HTR-8/SVneo (cell line): ENCODE measurements at regions not wholly inside any gene's neighbourhood (a gene's known extent, or its start where the extent isn't known, plus 50 kb on each side); places are given as distances from the start of the nearest gene placed in this dataset.
A peak's percentile ranks its signal among the peaks of the same experiment; 100 is the strongest.

ENCODE experiments used
- DNase-seq: peaks from one replicate; pipeline ENCODE4 v3.0.0; 2011; ENCODE audit warnings: low spot score, mixed read lengths; ENCODE audit not compliant: insufficient read length
- FAIRE-seq: peaks from 2 replicates; lab custom pipeline; 2011; peaks lifted over from hg19 to GRCh38; lab: Jason Lieb, UNC

DNA sequence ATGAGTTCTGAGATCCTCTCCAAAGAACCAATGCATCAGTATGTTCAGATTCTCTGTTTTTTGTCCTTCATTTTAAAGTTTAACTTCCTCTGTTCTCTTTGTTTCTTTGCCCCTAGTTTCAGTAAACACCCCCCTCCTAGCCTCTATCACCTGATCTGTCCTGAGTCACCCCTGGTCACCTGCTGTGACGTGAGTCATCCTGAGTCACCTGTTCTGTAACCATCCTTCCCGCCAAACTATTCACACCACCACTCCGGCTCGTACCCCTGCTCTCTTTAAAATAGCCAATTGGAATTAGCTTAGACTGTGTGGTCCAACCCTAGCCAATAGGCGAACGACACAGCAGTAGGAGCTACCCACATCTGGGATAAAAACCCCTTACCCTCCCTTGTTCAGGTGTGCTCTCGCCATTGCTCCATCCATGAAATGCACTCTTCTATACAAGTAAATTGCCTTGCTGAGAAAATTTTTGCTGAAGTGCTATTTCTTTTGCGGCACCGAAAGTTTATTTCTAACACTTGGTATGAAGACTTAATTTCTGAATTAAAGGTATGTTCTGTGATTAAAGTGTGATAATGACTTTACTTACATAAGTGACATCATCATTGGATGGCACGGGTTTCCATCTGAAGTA is 318.4 kb downstream of the AASDHPPT start:
- FAIRE-seq (no peak), DNase-seq (no peak)

DNA sequence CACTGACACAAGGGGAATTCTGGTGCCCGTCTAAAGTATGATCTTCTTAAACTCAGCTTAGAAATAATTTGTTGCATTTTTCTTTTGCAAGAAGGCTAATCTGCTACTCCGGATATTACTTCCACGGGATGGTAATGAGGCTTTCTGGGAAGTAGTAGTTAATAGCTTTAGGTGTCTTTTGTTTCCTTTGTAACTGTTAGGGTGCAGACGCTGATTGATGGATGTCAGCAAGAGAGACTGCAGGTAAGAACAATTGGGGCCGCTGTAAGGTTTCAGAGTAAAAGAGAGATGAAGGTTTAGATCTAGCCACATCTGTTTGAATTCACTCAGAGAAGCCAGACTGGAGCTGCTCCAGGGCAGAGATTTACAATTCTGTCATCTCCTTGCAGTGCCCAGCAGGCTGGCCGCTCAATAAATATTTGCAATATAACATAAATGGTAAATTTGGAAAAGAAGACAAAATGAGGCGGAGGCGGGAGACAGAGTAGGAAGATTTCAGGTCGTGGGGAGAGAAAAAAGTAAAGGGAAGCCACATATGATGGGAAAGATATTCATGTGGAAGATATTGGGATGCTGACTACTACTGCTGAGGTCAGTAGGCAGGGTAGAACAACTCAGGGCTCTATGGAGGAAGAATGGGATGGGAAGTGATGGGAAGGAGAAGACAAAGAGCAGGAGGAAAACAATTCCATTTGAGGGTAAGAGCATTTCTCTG is 320.5 kb downstream of the AASDHPPT start:
- FAIRE-seq (peak; percentile 51), DNase-seq (no peak)

DNA sequence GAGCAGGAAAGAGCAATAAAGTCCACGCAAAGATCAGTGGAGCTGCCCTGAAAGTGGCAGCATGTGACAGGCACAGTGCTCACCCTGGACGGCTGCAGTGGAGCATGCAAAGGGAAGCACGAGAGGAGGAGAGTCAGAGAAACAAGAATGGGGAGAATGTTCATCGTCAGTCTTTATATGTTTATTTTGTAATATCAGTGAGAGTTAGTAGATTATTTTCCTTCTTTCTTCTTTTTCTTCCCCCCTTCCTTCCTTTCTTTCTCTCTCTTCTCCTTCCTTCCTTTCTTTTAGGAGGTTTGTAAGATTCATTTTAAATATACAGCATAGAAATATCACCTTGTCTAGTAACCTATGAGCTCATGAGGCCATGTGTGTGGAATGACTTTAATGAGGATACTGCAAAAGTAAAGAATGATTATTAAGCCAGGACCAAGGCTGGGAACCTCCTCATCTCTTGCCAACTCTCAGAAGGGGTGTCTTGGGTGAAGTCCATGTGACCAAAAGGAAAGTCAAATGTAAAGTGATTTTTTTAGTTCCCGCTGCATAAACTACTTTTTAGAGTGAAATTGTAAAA is 321.1 kb downstream of the AASDHPPT start:
- DNase-seq: no peak
- FAIRE-seq: peak; percentile 33

DNA sequence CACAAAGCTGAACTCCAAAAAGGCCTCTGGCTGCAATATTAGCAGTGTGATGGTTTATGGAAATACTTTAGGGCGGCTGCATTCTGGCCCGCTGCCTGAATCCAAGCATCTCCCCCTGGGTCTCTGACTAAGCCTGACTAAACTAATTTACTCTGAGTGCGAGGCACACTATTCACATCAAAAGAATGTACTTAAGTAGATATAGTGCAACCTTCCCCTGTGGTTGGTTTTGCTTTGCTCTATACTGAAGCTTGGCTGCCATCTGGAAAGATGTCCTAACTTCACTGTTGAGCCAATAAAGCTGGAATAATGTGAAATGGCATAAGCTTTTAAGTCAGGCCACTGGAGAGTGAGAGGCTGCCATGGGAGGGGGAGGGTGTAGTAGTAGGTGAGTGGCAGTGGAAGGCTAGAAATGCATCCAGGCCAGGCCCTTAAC is 321.6 kb downstream of the AASDHPPT start:
- DNase-seq: peak; percentile 71

DNA sequence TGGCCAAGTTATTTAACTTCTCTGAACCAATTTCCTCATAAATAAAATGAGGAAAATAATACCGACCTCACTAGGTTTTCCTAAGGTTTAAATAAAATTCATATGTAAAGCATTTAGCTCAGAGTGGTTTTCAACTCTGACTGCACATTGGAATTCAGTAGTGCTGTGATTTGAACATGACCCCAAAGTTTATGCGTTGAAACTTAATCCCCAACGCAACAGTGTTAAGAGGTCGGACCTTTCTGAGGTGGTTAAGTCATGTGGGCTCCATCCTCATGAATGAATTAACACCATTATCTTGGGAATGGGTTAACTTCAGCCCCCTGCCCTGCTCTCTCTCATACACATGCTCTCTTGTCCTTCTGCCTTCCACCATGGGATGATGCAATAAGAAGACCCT is 322.2 kb downstream of the AASDHPPT start:
- FAIRE-seq: no peak
- DNase-seq: no peak

More for the DNA sequence above, 321.6 kb downstream of the AASDHPPT start:
- FAIRE-seq: peak; percentile 69

DNA sequence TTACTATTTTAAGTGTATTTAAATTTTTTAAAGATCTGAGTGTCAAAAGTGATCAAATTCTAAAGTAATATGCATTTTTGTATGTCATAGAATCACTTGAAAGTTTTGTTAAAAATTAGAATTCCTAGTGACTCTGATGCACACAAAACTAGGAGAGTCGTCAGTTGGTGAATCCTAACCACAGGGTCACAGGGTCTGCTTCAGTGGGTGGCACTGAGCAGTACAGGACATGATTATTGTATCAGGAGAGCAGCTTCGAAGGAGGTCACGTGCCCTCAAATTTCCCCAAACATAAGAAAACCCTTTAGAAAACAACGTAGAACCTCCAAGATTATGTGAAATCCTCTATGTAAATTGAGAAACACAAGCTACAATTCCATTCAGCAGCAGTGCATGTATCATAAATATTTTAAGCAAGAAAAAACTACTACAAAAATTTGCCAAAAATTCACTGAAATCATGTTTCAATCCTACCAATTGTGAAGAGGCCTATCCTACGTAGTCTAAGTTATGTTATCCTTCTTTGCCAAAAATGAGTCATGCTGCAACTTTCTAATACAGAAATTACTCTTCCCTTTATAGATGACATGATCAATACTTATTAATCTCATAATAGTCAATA is 323.6 kb downstream of the AASDHPPT start:
- FAIRE-seq (no peak), DNase-seq (no peak)

DNA sequence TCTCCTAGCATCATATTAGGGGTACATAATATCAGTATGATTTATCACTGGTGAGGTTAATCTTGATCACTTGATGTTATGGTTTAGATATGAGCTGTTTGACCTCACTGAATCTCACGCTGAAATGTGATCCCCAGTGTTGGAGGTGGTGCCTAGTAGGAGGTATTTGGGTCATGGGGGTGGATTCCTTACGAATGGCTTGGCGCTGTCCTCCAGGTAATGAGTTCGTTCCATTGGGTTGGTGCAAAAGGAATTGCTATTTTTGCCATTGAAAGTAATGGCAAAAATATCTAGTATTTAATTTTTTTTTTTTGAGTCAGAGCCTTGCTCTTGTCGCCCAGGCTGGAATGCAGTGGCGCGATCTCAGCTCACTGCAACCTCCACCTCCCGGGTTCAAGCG is 326.3 kb downstream of the AASDHPPT start:
- DNase-seq (no peak), FAIRE-seq (no peak)

DNA sequence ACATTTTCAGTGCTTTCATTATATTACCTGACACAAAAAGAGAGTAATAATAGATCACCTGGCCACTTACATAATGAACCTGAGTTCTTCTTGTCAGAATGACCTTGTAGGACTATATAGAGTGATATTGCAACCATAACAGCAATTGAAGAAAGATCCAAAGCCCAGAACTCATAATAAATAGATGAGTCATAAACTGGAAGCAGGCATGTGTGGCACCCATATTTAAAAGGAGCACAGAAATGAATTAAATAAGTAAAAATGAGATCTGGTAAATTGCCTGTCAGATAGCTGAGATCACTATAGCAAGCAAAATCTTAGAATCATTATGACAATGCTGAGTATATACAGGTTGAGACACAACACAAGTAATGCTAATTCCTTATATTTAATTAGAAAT is 331.8 kb downstream of the AASDHPPT start:
- no peak for FAIRE-seq

DNA sequence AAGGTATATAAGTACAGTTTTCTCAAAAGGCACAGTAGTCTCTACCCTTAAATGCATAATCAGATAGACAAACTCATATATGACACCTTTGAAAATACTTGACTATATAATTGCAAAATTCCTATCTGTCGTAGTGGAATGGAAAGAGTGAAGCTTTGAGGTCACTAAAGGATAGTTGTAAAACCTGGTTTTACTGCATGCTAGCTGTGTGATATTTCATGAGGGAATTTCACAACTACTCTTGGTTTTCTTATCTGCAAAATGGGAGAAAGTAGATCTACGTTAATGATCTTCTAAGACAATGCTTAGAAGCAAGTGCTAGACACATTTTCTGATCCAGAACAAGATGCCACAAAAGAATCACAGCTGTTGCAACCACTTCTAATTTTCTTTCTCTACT is 332.2 kb downstream of the AASDHPPT start:
- DNase-seq: no peak
- FAIRE-seq: no peak

More for the DNA sequence above, 331.8 kb downstream of the AASDHPPT start:
- no peak for DNase-seq

DNA sequence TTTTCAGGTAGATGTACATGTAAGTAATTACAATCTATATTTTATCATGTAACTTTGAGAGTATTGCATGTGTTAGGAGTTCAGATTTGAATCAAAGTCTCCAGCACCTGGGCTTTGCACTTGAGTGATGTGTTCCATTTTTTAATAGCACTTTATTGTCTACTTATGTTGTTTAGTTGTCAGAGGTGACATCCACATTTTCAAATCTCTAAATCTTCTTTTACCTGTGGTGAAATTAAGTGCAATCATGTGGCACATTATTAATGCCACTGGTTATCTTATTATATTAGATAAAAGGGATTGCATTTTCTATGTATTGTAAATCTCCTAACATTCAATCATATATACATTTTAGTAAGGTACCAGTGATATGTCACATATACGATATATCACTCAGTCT is 333.4 kb downstream of the AASDHPPT start:
- FAIRE-seq (no peak), DNase-seq (no peak)

DNA sequence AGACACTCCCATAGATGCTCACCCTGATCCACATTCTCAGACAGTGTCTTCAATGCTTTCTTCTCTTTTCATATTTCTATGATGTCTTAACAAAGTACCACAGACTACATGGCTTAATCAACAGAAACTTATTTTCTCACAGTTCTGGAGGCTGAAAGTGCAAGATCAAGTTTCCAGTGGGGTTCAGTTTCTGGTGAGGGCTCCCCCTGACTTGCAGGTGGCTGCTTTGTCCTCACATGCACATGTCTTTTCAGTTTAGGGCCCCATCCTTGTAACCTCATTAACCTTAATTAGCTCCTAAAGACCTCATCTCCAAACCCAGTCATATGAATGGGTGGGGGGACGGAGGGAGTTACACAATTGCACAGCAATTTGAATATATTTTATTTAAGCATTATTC is 335.8 kb downstream of the AASDHPPT start:
- no peak for DNase-seq
- FAIRE-seq: no peak

DNA sequence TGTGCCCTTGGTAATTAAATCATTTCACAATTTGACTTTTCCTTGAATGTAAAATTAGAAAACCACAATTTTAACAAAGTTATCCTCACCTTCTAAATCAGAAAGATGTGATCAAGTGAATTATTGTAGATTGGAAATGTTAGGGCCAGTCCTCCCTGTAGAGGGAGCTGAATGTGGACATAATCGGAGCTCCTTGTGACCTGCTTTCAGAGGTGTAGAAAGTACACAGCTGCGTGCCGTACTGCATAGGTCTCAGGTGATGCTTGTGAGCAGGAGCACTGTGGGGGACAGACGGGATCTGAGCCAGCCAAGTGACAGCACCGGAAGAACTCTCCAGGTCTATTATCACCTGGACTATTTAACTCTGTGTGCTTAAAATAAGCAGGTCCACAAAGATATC is 338.0 kb downstream of the AASDHPPT start:
- DNase-seq (no peak), FAIRE-seq (no peak)

DNA sequence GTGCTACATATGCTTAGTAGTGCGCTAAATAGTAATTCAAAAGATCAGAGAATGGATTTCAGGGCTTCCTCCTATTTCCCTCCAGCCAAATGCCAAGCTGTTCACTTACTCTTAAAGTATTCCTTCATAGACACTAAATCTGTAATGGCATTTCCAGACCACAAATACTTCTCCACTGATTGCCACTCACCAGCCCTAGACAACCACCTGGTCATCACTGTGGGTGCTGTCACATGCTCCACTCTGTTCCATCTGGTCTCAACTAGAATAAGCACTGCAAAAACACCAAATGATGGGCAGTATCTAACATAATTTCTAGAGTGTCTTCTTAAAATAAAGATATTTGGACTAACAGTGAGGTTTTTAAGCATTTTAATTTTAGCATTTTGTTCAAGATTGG is 341.3 kb downstream of the AASDHPPT start:
- FAIRE-seq: no peak
- no peak for DNase-seq

DNA sequence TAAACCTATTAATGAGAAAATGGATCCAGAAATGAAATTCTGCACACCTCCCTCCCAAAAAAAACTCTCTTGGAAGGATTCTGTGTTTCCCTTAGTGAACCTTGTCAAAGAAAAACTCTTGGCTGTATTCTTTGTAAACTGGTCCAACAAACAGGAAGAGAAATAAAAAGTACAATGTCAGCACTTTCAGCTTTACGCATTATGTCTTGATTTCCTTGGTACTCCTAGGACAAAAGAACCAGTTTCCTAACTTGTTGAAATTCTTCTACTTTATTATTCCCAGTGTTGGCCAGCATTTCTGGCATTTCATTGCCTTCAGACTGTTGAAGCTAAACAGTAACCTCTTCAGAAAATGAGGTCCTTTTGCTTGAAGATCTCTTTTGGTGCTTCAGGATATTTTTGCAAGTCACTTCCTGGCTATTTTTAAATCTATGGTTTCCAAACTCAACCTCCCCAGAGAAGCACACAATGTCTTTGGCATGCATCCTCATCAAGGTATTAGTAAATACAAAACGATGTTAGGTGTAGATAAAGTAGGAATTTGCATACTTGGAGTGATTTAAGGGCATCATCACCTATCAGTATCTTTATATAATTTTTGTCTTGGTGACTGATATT is 342.7 kb downstream of the AASDHPPT start:
- DNase-seq: no peak
- FAIRE-seq: no peak

DNA sequence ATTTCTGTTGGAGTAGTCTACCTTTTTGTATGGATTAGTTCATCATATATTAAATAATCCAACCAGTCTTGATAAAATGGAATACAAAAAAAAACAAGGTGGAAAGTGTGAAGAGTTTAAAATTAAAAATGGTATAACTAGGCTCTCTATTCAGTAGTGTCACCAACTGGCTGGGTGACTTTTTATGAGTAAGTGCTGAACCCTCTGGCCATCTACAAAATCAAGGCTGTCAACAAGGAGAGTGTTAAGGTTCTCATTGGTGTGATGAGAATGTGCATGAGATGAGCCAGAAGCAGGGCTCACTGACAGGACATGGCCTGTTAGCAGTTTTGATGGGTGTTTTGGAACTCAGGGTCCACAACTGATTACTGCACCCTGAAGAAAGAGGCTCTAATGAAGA is 343.2 kb downstream of the AASDHPPT start:
- no peak for FAIRE-seq
- DNase-seq: no peak

DNA sequence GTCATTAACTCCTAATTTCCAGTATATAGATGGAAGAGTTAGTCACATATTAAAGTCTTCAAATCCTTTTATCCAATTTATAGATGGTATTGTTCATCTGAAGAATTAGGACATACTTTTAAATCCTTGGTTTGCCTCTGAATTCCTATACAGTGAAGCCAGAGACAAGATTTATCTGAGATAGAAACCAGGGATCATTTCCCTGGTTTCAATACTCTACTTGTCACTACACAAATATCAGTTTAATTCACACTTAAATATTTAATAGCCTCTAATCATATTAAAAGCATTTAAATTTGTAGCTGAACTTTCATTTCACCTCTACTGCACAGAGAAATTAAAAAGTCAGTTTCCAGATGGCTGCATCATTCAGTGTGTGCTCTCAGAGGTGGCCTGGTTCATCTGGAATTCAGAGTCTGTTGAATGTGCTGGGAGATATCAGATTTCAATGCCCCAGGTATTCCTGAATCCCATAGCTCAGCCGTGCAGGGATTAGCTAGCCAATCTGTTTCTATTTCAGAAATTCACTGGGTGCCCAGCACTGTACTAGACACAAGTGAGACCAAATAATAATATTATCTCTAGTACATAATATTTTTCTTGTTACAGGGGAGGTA is 344.3 kb downstream of the AASDHPPT start:
- DNase-seq: no peak
- FAIRE-seq: no peak

DNA sequence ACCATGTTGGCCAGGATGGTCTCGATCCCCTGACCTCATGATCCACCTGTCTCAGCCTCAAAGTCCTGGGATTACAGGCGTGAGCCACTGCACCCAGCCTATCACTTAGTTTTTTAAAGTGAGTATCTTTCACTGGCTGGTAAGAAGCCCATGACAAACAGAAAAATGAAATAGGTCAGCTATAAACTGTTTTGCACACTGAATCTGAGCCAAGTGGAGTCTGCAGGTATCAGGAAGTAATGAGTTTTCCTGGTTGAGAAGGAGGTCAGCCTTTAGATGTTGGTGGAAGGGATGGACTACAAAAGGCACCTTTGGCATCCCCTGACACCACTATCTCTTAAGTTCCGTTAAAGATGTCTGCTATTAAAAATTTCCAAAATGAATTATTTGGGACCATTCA is 345.1 kb downstream of the AASDHPPT start:
- FAIRE-seq: no peak
- DNase-seq: no peak

DNA sequence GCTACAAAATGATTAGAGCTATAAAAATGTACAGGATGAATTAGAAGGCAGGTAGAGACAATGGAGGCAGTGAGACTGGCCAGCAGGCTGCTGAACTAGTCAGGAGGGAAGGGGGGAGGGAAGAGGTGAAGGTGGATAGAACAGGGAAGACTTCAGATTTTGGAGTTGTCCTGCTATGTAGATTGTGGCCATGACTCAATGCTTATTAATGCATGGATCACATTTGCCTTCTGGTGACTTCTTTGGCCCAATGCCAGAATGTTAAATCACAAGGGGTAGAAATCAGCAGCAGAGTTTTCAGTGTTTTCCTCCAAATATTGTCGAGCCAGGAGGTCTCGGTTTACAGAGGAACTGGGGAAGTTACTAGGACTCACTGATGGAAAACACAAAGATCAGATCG is 346.6 kb downstream of the AASDHPPT start:
- DNase-seq (no peak), FAIRE-seq (peak; percentile 44)

DNA sequence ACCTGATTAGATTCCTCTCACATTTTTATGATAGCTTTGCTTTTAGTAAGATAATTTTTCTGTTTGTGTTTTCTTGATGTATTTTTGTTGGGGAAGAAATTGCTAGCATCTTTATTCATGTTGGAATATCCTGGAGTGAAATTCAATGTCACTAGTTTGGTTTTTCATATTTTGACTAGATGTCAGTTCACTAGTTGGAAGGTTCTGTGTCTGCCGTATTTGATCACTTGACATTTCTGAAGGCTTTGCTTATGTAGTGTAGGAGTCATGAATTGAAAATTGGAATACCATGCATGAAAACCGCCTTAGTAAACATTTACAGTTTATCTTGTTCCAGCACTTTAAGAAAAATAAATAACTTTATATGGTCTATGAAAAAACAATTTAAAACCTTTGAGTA is 348.4 kb downstream of the AASDHPPT start:
- FAIRE-seq (no peak), DNase-seq (no peak)

DNA sequence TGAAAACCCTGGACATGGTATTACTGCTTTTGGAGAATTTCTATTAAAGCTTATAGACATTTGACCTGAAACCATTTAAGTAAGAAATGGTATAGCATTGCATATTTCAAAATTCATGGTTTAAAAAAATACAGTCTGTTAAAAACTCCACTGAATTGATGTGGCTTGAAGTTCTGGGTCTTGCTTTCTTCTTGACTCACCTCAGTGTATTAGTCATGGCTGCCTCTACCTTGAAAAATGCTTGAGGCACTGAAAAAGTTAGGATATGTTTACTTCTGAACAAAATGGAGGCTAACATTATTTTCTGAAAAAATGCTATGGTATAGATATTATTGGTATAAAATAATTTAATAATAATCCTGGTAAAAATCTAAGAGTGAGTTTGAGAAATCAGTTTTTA is 349.2 kb downstream of the AASDHPPT start:
- FAIRE-seq (no peak), DNase-seq (no peak)
